ENCODE measurements at regions not wholly inside any gene's neighbourhood (a gene's known extent, or its start where the extent isn't known, plus 50 kb on each side); places are given as distances from the start of the nearest gene placed in this dataset.

GRCh38 chr3:43923104-43923882 is 232.6 kb downstream of the ABHD5 start:
- Histone ChIP-seq H3K27ac (ENCODE audit: insufficient read depth, low read depth, low read length, poor library complexity, severe bottlenecking) (no peak overlapping the region), H3K4me3 (ENCODE audit: insufficient read depth, low read depth, low read length) (no peak overlapping the region), H3K36me3 (ENCODE audit: control insufficient read depth, insufficient read depth, low read length) (no peaks in the 10 kb centered on the region), H3K9me3 (ENCODE audit: control insufficient read depth, low read length) (no peaks in the 10 kb centered on the region), H3K4me1 (ENCODE audit: control insufficient read depth, insufficient read depth, low read length) (peaks cover 16% of the 10 kb centered on the region), H3K27me3 (ENCODE audit: control insufficient read depth, insufficient read depth, low read length, poor library complexity, severe bottlenecking) (no peaks in the 10 kb centered on the region)
- 81 to 83% methylated on average over 13 of the region's 13 CpGs for WGBS, 2 experiments

GRCh38 chr3:43926055-43926454 is 235.3 kb downstream of the ABHD5 start:
- Histone ChIP-seq H3K9me3 (ENCODE audit: control insufficient read depth, low read length) (no peaks in the 10 kb centered on the region), H3K4me1 (ENCODE audit: control insufficient read depth, insufficient read depth, low read length) (peaks cover 12% of the 10 kb centered on the region), H3K27me3 (ENCODE audit: control insufficient read depth, insufficient read depth, low read length, poor library complexity, severe bottlenecking) (no peaks in the 10 kb centered on the region), H3K36me3 (ENCODE audit: control insufficient read depth, insufficient read depth, low read length) (no peaks in the 10 kb centered on the region), H3K27ac (ENCODE audit: insufficient read depth, low read depth, low read length, poor library complexity, severe bottlenecking) (no peak overlapping the region), H3K4me3 (ENCODE audit: insufficient read depth, low read depth, low read length) (no peak overlapping the region)
- 66 to 69% methylated on average over 5 of the region's 5 CpGs for WGBS, 2 experiments

DNA sequence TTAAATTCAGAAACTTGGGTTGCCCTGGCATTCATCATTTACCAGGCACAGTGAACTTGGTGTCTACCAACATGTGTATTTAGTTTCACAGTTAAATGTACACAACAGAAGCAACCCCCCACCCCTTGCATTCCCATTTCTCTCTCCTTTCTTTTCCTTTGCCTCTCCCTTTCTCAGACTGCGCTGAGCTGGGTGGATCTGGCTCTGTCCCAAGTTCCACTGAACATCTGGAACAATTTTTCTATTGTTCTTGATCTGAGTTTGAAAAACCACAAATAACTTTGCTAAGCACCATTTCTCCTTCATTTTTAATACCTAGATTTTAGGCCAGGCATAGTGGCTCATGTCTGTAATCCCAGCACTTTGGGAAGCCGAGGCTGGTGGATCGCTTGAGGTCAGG is 242.2 kb downstream of the ABHD5 start:
- 79 to 82% methylated on average over 3 of the region's 3 CpGs for WGBS, 2 experiments
- Histone ChIP-seq H3K36me3 (ENCODE audit: control insufficient read depth, insufficient read depth, low read length) (no peaks in the 10 kb centered on the region), H3K27me3 (ENCODE audit: control insufficient read depth, insufficient read depth, low read length, poor library complexity, severe bottlenecking) (no peaks in the 10 kb centered on the region), H3K4me1 (ENCODE audit: control insufficient read depth, insufficient read depth, low read length) (no peaks in the 10 kb centered on the region), H3K27ac (ENCODE audit: insufficient read depth, low read depth, low read length, poor library complexity, severe bottlenecking) (no peak overlapping the region), H3K4me3 (ENCODE audit: insufficient read depth, low read depth, low read length) (no peak overlapping the region), H3K9me3 (ENCODE audit: control insufficient read depth, low read length) (no peaks in the 10 kb centered on the region)

DNA sequence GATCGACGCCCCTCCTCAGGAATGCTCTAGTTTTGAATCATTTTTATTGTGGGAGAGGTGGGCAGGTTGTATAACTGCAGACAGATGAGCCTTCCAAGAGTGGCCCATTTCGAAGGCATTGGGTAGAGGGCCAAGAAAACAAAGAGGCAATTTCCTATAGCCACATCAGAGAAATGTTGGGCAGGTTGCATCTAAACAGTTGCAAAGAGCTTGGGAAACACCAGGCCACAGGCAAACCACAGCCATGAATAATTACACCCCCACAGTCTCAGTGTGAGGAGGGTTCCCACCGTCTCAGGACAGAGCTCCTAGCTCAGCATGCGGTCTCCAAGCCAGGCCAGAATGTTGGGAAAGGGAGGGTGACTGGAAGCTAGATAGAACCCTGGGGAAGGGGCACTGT is 257.3 kb downstream of the ABHD5 start:
- Histone ChIP-seq H3K27ac (ENCODE audit: insufficient read depth, low read depth, low read length, poor library complexity, severe bottlenecking) (no peak overlapping the region), H3K27me3 (ENCODE audit: control insufficient read depth, insufficient read depth, low read length, poor library complexity, severe bottlenecking) (no peaks in the 10 kb centered on the region), H3K9me3 (ENCODE audit: control insufficient read depth, low read length) (no peaks in the 10 kb centered on the region), H3K36me3 (ENCODE audit: control insufficient read depth, insufficient read depth, low read length) (no peaks in the 10 kb centered on the region), H3K4me3 (ENCODE audit: insufficient read depth, low read depth, low read length) (no peak overlapping the region), H3K4me1 (ENCODE audit: control insufficient read depth, insufficient read depth, low read length) (no peaks in the 10 kb centered on the region)
- 76 to 85% methylated on average over 5 of the region's 5 CpGs for WGBS, 2 experiments

DNA sequence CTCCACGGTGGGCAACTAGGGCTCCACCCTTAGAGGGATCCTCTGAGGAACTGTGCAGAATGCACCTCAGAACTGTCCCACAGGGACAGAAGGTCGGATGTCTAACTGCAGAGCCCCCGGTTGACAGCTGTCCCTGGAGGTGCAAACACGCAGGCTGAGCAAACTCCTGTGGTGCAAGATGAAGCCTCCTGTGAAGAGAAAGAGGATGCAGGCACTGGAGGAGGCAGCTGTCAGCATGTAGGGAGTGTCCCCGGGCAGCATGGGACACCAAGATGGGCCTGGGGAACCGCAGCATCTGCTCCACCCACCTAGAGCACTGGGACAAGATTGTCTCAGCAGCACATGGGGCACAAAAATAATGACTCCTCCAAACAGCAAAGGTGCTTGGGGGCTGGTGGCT is 258.9 kb downstream of the ABHD5 start:
- no peaks in the 10 kb centered on the region for H3K27me3 ChIP-seq (ENCODE audit: control insufficient read depth, insufficient read depth, low read length, poor library complexity, severe bottlenecking)
- no peaks in the 10 kb centered on the region for H3K4me1 ChIP-seq (ENCODE audit: control insufficient read depth, insufficient read depth, low read length)
- no peaks in the 10 kb centered on the region for H3K36me3 ChIP-seq (ENCODE audit: control insufficient read depth, insufficient read depth, low read length)
- no peak overlapping the region for H3K4me3 ChIP-seq (ENCODE audit: insufficient read depth, low read depth, low read length)
- H3K9me3 ChIP-seq (ENCODE audit: control insufficient read depth, low read length): no peaks in the 10 kb centered on the region
- no peak overlapping the region for H3K27ac ChIP-seq (ENCODE audit: insufficient read depth, low read depth, low read length, poor library complexity, severe bottlenecking)
- 92 to 94% methylated on average over 6 of the region's 6 CpGs for WGBS, 2 experiments

DNA sequence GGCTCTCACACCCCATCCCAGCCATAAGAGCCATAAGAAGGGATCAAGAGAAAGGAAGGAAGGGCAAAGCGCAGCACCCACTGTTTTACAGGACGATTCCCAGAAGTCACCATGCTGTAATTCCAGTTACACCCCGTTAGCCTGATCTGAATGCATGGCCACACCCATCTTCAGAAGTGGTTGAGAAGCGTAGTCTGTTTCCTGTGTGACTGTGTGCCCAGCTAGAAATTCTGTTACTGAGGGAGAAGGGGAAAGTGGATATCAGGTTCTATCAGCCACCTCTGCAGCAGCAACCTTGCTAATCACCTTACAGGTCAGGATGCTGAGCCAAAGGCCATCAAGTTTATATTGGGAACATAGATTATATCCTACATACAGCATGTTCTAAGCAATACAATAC is 260.0 kb downstream of the ABHD5 start:
- H3K27me3 ChIP-seq (ENCODE audit: control insufficient read depth, insufficient read depth, low read length, poor library complexity, severe bottlenecking): no peaks in the 10 kb centered on the region
- no peak overlapping the region for H3K4me3 ChIP-seq (ENCODE audit: insufficient read depth, low read depth, low read length)
- no peaks in the 10 kb centered on the region for H3K4me1 ChIP-seq (ENCODE audit: control insufficient read depth, insufficient read depth, low read length)
- no peaks in the 10 kb centered on the region for H3K36me3 ChIP-seq (ENCODE audit: control insufficient read depth, insufficient read depth, low read length)
- H3K9me3 ChIP-seq (ENCODE audit: control insufficient read depth, low read length): no peaks in the 10 kb centered on the region
- 82 to 95% methylated on average over 4 of the region's 4 CpGs for WGBS, 2 experiments
- no peak overlapping the region for H3K27ac ChIP-seq (ENCODE audit: insufficient read depth, low read depth, low read length, poor library complexity, severe bottlenecking)

GRCh38 chr3:43951813-43952212 is 261.1 kb downstream of the ABHD5 start:
- Histone ChIP-seq H3K36me3 (ENCODE audit: control insufficient read depth, insufficient read depth, low read length) (no peaks in the 10 kb centered on the region), H3K27me3 (ENCODE audit: control insufficient read depth, insufficient read depth, low read length, poor library complexity, severe bottlenecking) (no peaks in the 10 kb centered on the region), H3K9me3 (ENCODE audit: control insufficient read depth, low read length) (no peaks in the 10 kb centered on the region), H3K4me3 (ENCODE audit: insufficient read depth, low read depth, low read length) (no peak overlapping the region), H3K4me1 (ENCODE audit: control insufficient read depth, insufficient read depth, low read length) (no peaks in the 10 kb centered on the region), H3K27ac (ENCODE audit: insufficient read depth, low read depth, low read length, poor library complexity, severe bottlenecking) (no peak overlapping the region)
- 92% methylated on average over 4 of the region's 4 CpGs for WGBS, 2 experiments

GRCh38 chr3:43953380-43953779 is 262.6 kb downstream of the ABHD5 start:
- 91 to 93% methylated on average over 10 of the region's 10 CpGs for WGBS, 2 experiments
- no peaks in the 10 kb centered on the region for H3K36me3 ChIP-seq (ENCODE audit: control insufficient read depth, insufficient read depth, low read length)
- H3K4me1 ChIP-seq (ENCODE audit: control insufficient read depth, insufficient read depth, low read length): peaks cover 1% of the 10 kb centered on the region
- no peaks in the 10 kb centered on the region for H3K9me3 ChIP-seq (ENCODE audit: control insufficient read depth, low read length)
- H3K27me3 ChIP-seq (ENCODE audit: control insufficient read depth, insufficient read depth, low read length, poor library complexity, severe bottlenecking): no peaks in the 10 kb centered on the region
- H3K4me3 ChIP-seq (ENCODE audit: insufficient read depth, low read depth, low read length): no peak overlapping the region
- no peak overlapping the region for H3K27ac ChIP-seq (ENCODE audit: insufficient read depth, low read depth, low read length, poor library complexity, severe bottlenecking)

- Histone ChIP-seq H3K36me3 (ENCODE audit: control insufficient read depth, insufficient read depth, low read length) (no peaks in the 10 kb centered on the region), H3K4me1 (ENCODE audit: control insufficient read depth, insufficient read depth, low read length) (peaks cover 4% of the 10 kb centered on the region), H3K27ac (ENCODE audit: insufficient read depth, low read depth, low read length, poor library complexity, severe bottlenecking) (no peak overlapping the region), H3K9me3 (ENCODE audit: control insufficient read depth, low read length) (no peaks in the 10 kb centered on the region), H3K4me3 (ENCODE audit: insufficient read depth, low read depth, low read length) (no peak overlapping the region), H3K27me3 (ENCODE audit: control insufficient read depth, insufficient read depth, low read length, poor library complexity, severe bottlenecking) (no peaks in the 10 kb centered on the region)
- 92 to 93% methylated on average over 7 of the region's 7 CpGs for WGBS, 2 experiments
Measured at GRCh38 chr3:43953814-43954692, 263.3 kb downstream of the ABHD5 start.

DNA sequence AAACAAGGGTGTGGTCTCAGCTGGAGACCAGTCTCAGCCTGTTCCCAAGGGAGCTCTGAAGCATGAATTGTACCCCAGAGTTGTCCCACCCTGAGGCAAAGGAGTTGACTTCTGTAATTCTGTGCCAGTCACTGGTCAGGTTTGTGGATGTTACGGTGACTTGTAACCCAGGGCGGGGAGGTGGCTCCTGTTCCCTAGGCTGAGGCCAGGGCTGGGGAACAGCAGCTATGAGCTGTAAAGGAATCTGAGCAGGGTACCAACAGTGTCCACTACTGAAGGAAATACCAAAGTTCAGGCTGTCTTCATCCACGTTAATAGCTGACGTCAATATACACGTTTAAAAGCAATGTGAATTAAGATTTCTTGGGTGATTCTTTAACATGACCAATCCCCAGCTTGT is 266.2 kb downstream of the ABHD5 start:
- Histone ChIP-seq H3K4me1 (ENCODE audit: control insufficient read depth, insufficient read depth, low read length) (peaks cover 12% of the 10 kb centered on the region), H3K27ac (ENCODE audit: insufficient read depth, low read depth, low read length, poor library complexity, severe bottlenecking) (no peak overlapping the region)
- WGBS, 2 experiments: 94 to 97% methylated on average over 5 of the region's 5 CpGs

More for the DNA sequence above, 266.2 kb downstream of the ABHD5 start:
- Histone ChIP-seq H3K4me3 (ENCODE audit: insufficient read depth, low read depth, low read length) (no peak overlapping the region), H3K9me3 (ENCODE audit: control insufficient read depth, low read length) (no peaks in the 10 kb centered on the region), H3K36me3 (ENCODE audit: control insufficient read depth, insufficient read depth, low read length) (no peaks in the 10 kb centered on the region), H3K27me3 (ENCODE audit: control insufficient read depth, insufficient read depth, low read length, poor library complexity, severe bottlenecking) (no peaks in the 10 kb centered on the region)
